ENCODE measurements at regions not wholly inside any gene's neighbourhood (a gene's known extent, or its start where the extent isn't known, plus 50 kb on each side); places are given as distances from the start of the nearest gene placed in this dataset.
"Not testable (repeated sequence)": the region's sequence is repeated elsewhere in the genome, so short reads cannot be mapped to it uniquely, and the experiment has no call there.

GRCh38 chr10:78664929-78665553 lies 403.7 kb upstream of the ZMIZ1 start:
- no peaks in the 10 kb centered on the region for H3K36me3 ChIP-seq (ENCODE audit: control insufficient read depth in 4 of 4, insufficient read depth in 4 of 4, low read length in 4 of 4)
- DNase-seq, result no peak
- WGBS, 2 donors, result 71 to 77% methylated on average over 4 of the region's 4 CpGs
- no peak for TF ChIP-seq CTCF (IDR thresholded peaks at IDR 0.05; ENCODE audit: control extremely low read depth, extremely low read depth)
- H3K27me3 ChIP-seq (ENCODE audit: control insufficient read depth in 3 of 3, insufficient read depth in 3 of 3, low read length in 2 of 3), result no peaks in the 10 kb centered on the region
- peaks cover 0 to 12% (median 0%) of the 10 kb centered on the region in 5 donors for H3K4me1 ChIP-seq (ENCODE audit: control insufficient read depth in 5 of 5, insufficient read depth in 5 of 5, low read length in 5 of 5)
- H3K27ac ChIP-seq (ENCODE audit: low read depth in 1 of 2, low read length in 1 of 2), result no peak overlapping the region
- ATAC-seq (ENCODE audit: insufficient read depth, low FRiP score), result no peak
- no peak overlapping the region for H3K4me3 ChIP-seq
- H3K9ac ChIP-seq (ENCODE audit: insufficient read depth in 1 of 2, low read length in 2 of 2), result no peak overlapping the region
- peaks cover 0 to 7% (median 2%) of the 10 kb centered on the region in 4 donors for H3K9me3 ChIP-seq (ENCODE audit: control insufficient read depth in 4 of 4, insufficient read depth in 3 of 4, low read length in 3 of 4)

GRCh38 chr10:78672918-78673317 lies 395.8 kb upstream of the ZMIZ1 start:
- TF ChIP-seq CTCF (IDR thresholded peaks at IDR 0.05; ENCODE audit: control extremely low read depth, extremely low read depth), result no peak
- H3K27me3 ChIP-seq (ENCODE audit: control insufficient read depth in 3 of 3, insufficient read depth in 3 of 3, low read length in 2 of 3), result no peaks in the 10 kb centered on the region
- H3K4me1 ChIP-seq (ENCODE audit: control insufficient read depth in 5 of 5, insufficient read depth in 5 of 5, low read length in 5 of 5), result no peaks in the 10 kb centered on the region
- no peak overlapping the region for H3K9ac ChIP-seq (ENCODE audit: insufficient read depth in 1 of 2, low read length in 2 of 2)
- H3K36me3 ChIP-seq (ENCODE audit: control insufficient read depth in 4 of 4, insufficient read depth in 4 of 4, low read length in 4 of 4), result no peaks in the 10 kb centered on the region
- ATAC-seq (ENCODE audit: insufficient read depth, low FRiP score) (no peak), DNase-seq (no peak)
- no peak overlapping the region for H3K4me3 ChIP-seq
- H3K9me3 ChIP-seq (ENCODE audit: control insufficient read depth in 4 of 4, insufficient read depth in 3 of 4, low read length in 3 of 4), result no peaks in the 10 kb centered on the region
- no peak overlapping the region for H3K27ac ChIP-seq (ENCODE audit: low read depth in 1 of 2, low read length in 1 of 2)
- 89 to 93% methylated on average over 4 of the region's 4 CpGs for WGBS, 2 donors

- 93 to 96% methylated on average over 7 of the region's 7 CpGs for WGBS, 2 donors
Observed at GRCh38 chr10:78681141-78681540, 387.6 kb upstream of the ZMIZ1 start.

GRCh38 chr10:78681986-78682385 lies 386.8 kb upstream of the ZMIZ1 start:
- not testable (repeated sequence) for H3K9ac ChIP-seq (ENCODE audit: insufficient read depth in 1 of 2, low read length in 2 of 2); H3K9me3 ChIP-seq (ENCODE audit: control insufficient read depth in 4 of 4, insufficient read depth in 3 of 4, low read length in 3 of 4); ATAC-seq (ENCODE audit: insufficient read depth, low FRiP score); H3K4me3 ChIP-seq; H3K36me3 ChIP-seq (ENCODE audit: control insufficient read depth in 4 of 4, insufficient read depth in 4 of 4, low read length in 4 of 4); DNase-seq; H3K27ac ChIP-seq (ENCODE audit: low read depth in 1 of 2, low read length in 1 of 2); H3K4me1 ChIP-seq (ENCODE audit: control insufficient read depth in 5 of 5, insufficient read depth in 5 of 5, low read length in 5 of 5); H3K27me3 ChIP-seq (ENCODE audit: control insufficient read depth in 3 of 3, insufficient read depth in 3 of 3, low read length in 2 of 3)
- 87 to 91% methylated on average over 10 of the region's 10 CpGs for WGBS, 2 donors

More at GRCh38 chr10:78681141-78681540, 387.6 kb upstream of the ZMIZ1 start:
- not testable (repeated sequence) for H3K4me1 ChIP-seq (ENCODE audit: control insufficient read depth in 5 of 5, insufficient read depth in 5 of 5, low read length in 5 of 5); H3K36me3 ChIP-seq (ENCODE audit: control insufficient read depth in 4 of 4, insufficient read depth in 4 of 4, low read length in 4 of 4); H3K27ac ChIP-seq (ENCODE audit: low read depth in 1 of 2, low read length in 1 of 2); H3K27me3 ChIP-seq (ENCODE audit: control insufficient read depth in 3 of 3, insufficient read depth in 3 of 3, low read length in 2 of 3); H3K9me3 ChIP-seq (ENCODE audit: control insufficient read depth in 4 of 4, insufficient read depth in 3 of 4, low read length in 3 of 4); H3K4me3 ChIP-seq; DNase-seq; ATAC-seq (ENCODE audit: insufficient read depth, low FRiP score); H3K9ac ChIP-seq (ENCODE audit: insufficient read depth in 1 of 2, low read length in 2 of 2)

Data from lung (tissue), 11 donors.